ENCODE measurements at regions not wholly inside any gene's neighbourhood (a gene's known extent, or its start where the extent isn't known, plus 50 kb on each side); places are given as distances from the start of the nearest gene placed in this dataset.

- no peak for DNase-seq (ENCODE audit: extremely low spot score)
- TF ChIP-seq SUZ12 (IDR thresholded peaks at IDR 0.05) (no peak), ZNF384 (IDR thresholded peaks at IDR 0.05) (no peak), CTBP1 (IDR thresholded peaks at IDR 0.05; ENCODE audit: borderline replicate concordance) (no peak), TARDBP (IDR thresholded peaks at IDR 0.05) (no peak), NFRKB (IDR thresholded peaks at IDR 0.05) (no peak), FOXM1 (IDR thresholded peaks at IDR 0.05; ENCODE audit: borderline replicate concordance) (no peak), BHLHE40 (IDR thresholded peaks at IDR 0.05; ENCODE audit: borderline replicate concordance) (no peak), ARNT (IDR thresholded peaks at IDR 0.05) (no peak), L3MBTL2 (conservative IDR thresholded peaks at IDR 0.05) (no peak), SP1 (IDR thresholded peaks at IDR 0.05) (no peak), FOXK2 (IDR thresholded peaks at IDR 0.05) (no peak)
- CTCF ChIA-PET: no interaction called here
- POLR2A ChIA-PET: no interaction called here
Measured at GRCh38 chr14:62138593-62138992, 376.4 kb downstream of the SNAPC1 start.

DNA sequence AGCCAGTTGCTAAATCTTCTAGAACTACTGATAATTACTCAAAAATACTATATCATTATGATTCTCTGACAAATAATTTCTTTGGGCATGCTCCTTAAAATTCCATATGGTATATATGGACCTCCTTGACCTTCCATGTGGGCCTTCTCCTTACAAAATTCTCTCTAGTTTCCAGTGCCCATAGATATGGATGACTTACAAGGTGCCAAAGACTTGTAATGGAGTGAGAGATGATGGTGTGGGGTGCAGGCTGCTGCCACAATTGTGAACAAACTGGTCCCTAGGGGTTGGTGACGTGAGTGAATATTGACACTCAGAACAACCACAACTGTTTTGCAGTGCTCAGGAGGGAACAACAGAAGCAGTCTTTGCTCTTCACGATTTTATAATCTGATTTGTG lies 378.9 kb downstream of the SNAPC1 start:
- DNase-seq (ENCODE audit: extremely low spot score): no peak
- CTCF ChIA-PET: no interaction called here
- POLR2A ChIA-PET: no interaction called here
- no peak for TF ChIP-seq FOXA1 (IDR thresholded peaks at IDR 0.05)
- TF ChIP-seq L3MBTL2 (conservative IDR thresholded peaks at IDR 0.05): no peak
- TF ChIP-seq HDGF (IDR thresholded peaks at IDR 0.05; ENCODE audit: borderline replicate concordance): no peak
- TF ChIP-seq PKNOX1 (IDR thresholded peaks at IDR 0.05): no peak
- no peak for TF ChIP-seq ELF4 (IDR thresholded peaks at IDR 0.05)
- no peak for TF ChIP-seq ZNF384 (IDR thresholded peaks at IDR 0.05)
- no peak for TF ChIP-seq CTBP1 (IDR thresholded peaks at IDR 0.05; ENCODE audit: borderline replicate concordance)
- TF ChIP-seq NFRKB (IDR thresholded peaks at IDR 0.05): no peak
- TF ChIP-seq ARNT (IDR thresholded peaks at IDR 0.05): no peak

DNA sequence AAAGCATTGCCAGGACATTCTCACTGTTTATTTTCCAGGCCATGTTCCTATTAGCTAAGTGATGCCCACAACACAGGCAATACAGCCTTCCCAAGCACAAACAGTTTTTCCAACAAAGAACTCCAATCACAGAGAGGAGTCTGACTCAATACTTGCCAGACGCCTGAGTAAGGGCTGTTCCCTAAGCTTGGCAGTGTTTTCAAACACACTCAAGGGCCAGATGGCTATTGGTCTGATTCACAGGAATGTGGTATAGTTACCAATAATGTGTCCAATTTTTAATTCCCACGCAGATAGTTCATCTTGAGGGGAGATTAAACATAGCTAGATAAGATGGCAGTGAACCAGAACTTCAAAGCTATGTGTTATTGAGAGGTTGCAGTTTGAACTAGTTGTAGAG lies 381.0 kb downstream of the SNAPC1 start:
- DNase-seq (ENCODE audit: extremely low spot score): no peak
- ChIA-PET POLR2A (no interaction called here), CTCF (interaction anchor here (0.8 to 1.0 kb wide), 2 partner anchors 17 to 27 kb away, joined by 3 to 4 read pairs; no protein-coding TSS in a partner anchor)
- TF ChIP-seq NFRKB (IDR thresholded peaks at IDR 0.05) (no peak), ELF4 (IDR thresholded peaks at IDR 0.05) (no peak), ARNT (IDR thresholded peaks at IDR 0.05) (no peak), SP1 (IDR thresholded peaks at IDR 0.05) (no peak), PKNOX1 (IDR thresholded peaks at IDR 0.05) (no peak), TARDBP (IDR thresholded peaks at IDR 0.05) (no peak), ZNF384 (IDR thresholded peaks at IDR 0.05) (no peak), LEF1 (IDR thresholded peaks at IDR 0.05; ENCODE audit: borderline replicate concordance) (no peak), FOXK2 (IDR thresholded peaks at IDR 0.05) (no peak), FOXA1 (IDR thresholded peaks at IDR 0.05) (no peak), L3MBTL2 (conservative IDR thresholded peaks at IDR 0.05) (no peak), FOXM1 (IDR thresholded peaks at IDR 0.05; ENCODE audit: borderline replicate concordance) (no peak), SUZ12 (IDR thresholded peaks at IDR 0.05) (no peak), CTBP1 (IDR thresholded peaks at IDR 0.05; ENCODE audit: borderline replicate concordance) (no peak)

DNA sequence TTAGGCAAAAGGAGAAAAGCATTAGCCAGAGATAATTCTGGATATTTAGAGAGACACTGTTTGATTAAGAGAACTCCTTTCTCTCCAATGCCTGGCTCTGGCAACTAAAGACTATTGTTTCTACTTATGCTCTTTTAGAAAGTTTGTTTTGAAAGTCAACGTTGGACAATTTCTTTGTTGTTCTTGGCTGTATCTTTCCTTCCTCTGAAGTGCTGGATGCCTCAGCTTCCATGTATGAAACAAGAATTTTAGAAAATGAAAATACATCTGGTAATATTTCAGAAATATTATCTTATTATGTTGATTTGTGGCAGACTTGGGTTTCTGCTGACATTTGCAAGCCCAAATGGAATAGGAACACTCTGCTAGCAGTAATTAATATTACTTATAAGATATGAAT lies 382.6 kb downstream of the SNAPC1 start:
- ChIA-PET CTCF (no interaction called here), POLR2A (no interaction called here)
- no peak for TF ChIP-seq FOXA1 (IDR thresholded peaks at IDR 0.05)
- no peak for TF ChIP-seq NFRKB (IDR thresholded peaks at IDR 0.05)
- no peak for TF ChIP-seq L3MBTL2 (conservative IDR thresholded peaks at IDR 0.05)
- no peak for DNase-seq (ENCODE audit: extremely low spot score)

- POLR2A ChIA-PET: no interaction called here
Measured at GRCh38 chr14:62146030-62146429, 383.8 kb downstream of the SNAPC1 start.

DNA sequence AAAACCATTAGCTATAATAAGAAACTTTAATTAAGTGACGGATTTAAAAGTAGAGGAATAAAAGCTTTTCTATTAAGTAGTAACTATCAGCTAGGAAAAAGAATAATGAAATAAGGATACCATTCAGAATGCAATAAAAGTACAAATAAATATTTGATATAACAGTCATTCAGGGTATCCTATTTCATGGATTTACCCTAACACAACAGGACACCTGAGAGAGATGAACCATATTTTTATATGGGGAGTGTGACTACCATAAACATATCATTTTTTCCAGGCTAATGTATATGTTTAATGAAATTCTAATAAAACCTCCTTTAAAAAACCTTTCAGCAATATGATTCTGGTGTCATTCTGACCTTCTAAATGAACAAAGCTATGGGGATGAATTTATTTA lies 393.8 kb downstream of the SNAPC1 start:
- CTCF ChIA-PET: no interaction called here
- TF ChIP-seq BHLHE40 (IDR thresholded peaks at IDR 0.05; ENCODE audit: borderline replicate concordance) (no peak), CTBP1 (IDR thresholded peaks at IDR 0.05; ENCODE audit: borderline replicate concordance) (no peak), ZNF384 (IDR thresholded peaks at IDR 0.05) (no peak), HDGF (IDR thresholded peaks at IDR 0.05; ENCODE audit: borderline replicate concordance) (no peak), LEF1 (IDR thresholded peaks at IDR 0.05; ENCODE audit: borderline replicate concordance) (no peak), ELF4 (IDR thresholded peaks at IDR 0.05) (no peak), L3MBTL2 (conservative IDR thresholded peaks at IDR 0.05) (no peak), PKNOX1 (IDR thresholded peaks at IDR 0.05) (no peak), SUZ12 (IDR thresholded peaks at IDR 0.05) (no peak), SP1 (IDR thresholded peaks at IDR 0.05) (no peak)
- DNase-seq (ENCODE audit: extremely low spot score): no peak
- POLR2A ChIA-PET: no interaction called here

More at GRCh38 chr14:62146030-62146429, 383.8 kb downstream of the SNAPC1 start:
- DNase-seq (ENCODE audit: extremely low spot score): no peak
- no peak for TF ChIP-seq L3MBTL2 (conservative IDR thresholded peaks at IDR 0.05)
- TF ChIP-seq FOXA1 (IDR thresholded peaks at IDR 0.05): no peak
- TF ChIP-seq FOXM1 (IDR thresholded peaks at IDR 0.05; ENCODE audit: borderline replicate concordance): no peak
- TF ChIP-seq TARDBP (IDR thresholded peaks at IDR 0.05): no peak
- TF ChIP-seq SP1 (IDR thresholded peaks at IDR 0.05): no peak
- TF ChIP-seq PKNOX1 (IDR thresholded peaks at IDR 0.05): no peak
- no peak for TF ChIP-seq BHLHE40 (IDR thresholded peaks at IDR 0.05; ENCODE audit: borderline replicate concordance)
- no peak for TF ChIP-seq CTBP1 (IDR thresholded peaks at IDR 0.05; ENCODE audit: borderline replicate concordance)
- TF ChIP-seq SUZ12 (IDR thresholded peaks at IDR 0.05): no peak
- no peak for TF ChIP-seq ELF4 (IDR thresholded peaks at IDR 0.05)
- no peak for TF ChIP-seq FOXK2 (IDR thresholded peaks at IDR 0.05)
- TF ChIP-seq HDGF (IDR thresholded peaks at IDR 0.05; ENCODE audit: borderline replicate concordance): no peak
- no peak for TF ChIP-seq LEF1 (IDR thresholded peaks at IDR 0.05; ENCODE audit: borderline replicate concordance)
- CTCF ChIA-PET: no interaction called here

All from HEK293T (cell line).